ENCODE measurements at regions not wholly inside any gene's neighbourhood (a gene's known extent, or its start where the extent isn't known, plus 50 kb on each side); places are given as distances from the start of the nearest gene placed in this dataset.

- TF ChIP-seq CTCF (IDR thresholded peaks at IDR 0.05), result no peak
- TF ChIP-seq EP300 (IDR thresholded peaks at IDR 0.05), result no peak
- TF ChIP-seq POLR2A (IDR thresholded peaks at IDR 0.05; ENCODE audit: low read depth), result no peak
- no peak for TF ChIP-seq POLR2AphosphoS5 (IDR thresholded peaks at IDR 0.05)
These were observed 445.1 kb upstream of the RBMS3 start for GRCh38 chr3:28835751-28836150.

All from esophagus muscularis mucosa (tissue), 4 donors.